K562 (cell line): ENCODE measurements at regions not wholly inside any gene's neighbourhood (a gene's known extent, or its start where the extent isn't known, plus 50 kb on each side); places are given as distances from the start of the nearest gene placed in this dataset.

Experiments
- CBX2 ChIP-seq: fragments of 200-600 bp; sonication (generic); IDR thresholded peaks from one replicate; pipeline ENCODE4 v1.6.1; 2012; ENCODE audit warnings: mild to moderate bottlenecking, low read length, inconsistent platforms; ENCODE audit not compliant: insufficient read depth, poor library complexity, severe bottlenecking
- ETV1 ChIP-seq: fragments of 450-650 bp; conservative IDR thresholded peaks from 2 replicates; pipeline ENCODE4 v1.6.1; 2016; ENCODE audit warnings: missing genetic modification characterization, control low read depth, low read depth, missing compliant biosample characterization
- JUNB ChIP-seq: fragments of 450-650 bp; formaldehyde crosslinking; conservative IDR thresholded peaks from 2 replicates; pipeline ENCODE4 v1.4.0; 2020; ENCODE audit warnings: mild to moderate bottlenecking
- MCM7 ChIP-seq, 2 experiments: fragments of 450-650 bp; IDR thresholded peaks; 2 replicates each; pipeline ENCODE4 v1.6.1; 2016 to 2018
- PCBP1 ChIP-seq: fragments of 200-400 bp; formaldehyde crosslinking; IDR thresholded peaks from 2 replicates; pipeline ENCODE4 v1.6.1; 2018; ENCODE audit warnings: mild to moderate bottlenecking, low read depth, low read length; ENCODE audit not compliant: poor library complexity, severe bottlenecking
- PHB2 ChIP-seq: fragments of 450-650 bp; IDR thresholded peaks from 2 replicates; pipeline ENCODE4 v1.6.1; 2017; ENCODE audit warnings: low read depth
- PML ChIP-seq: IDR thresholded peaks from 2 replicates; pipeline ENCODE4 v1.6.1; 2012; ENCODE audit warnings: low read length, inconsistent platforms
- SMARCB1 ChIP-seq: IDR thresholded peaks from 2 replicates; pipeline ENCODE4 v1.6.1; 2011; ENCODE audit warnings: improper control_type of control experiment, low read depth; ENCODE audit not compliant: insufficient read length
- SNRNP70 ChIP-seq: fragments of 200-400 bp; formaldehyde crosslinking; optimal IDR thresholded peaks from 2 replicates; pipeline ENCODE3; 2017; ENCODE audit warnings: low read depth, low read length
- ZNF644 ChIP-seq: fragments of 200-800 bp; sonication (Bioruptor generic); IDR thresholded peaks from 2 replicates; pipeline ENCODE4 v1.6.1; 2016; ENCODE audit warnings: low read depth, missing genetic modification characterization, missing compliant biosample characterization
- TF ChIP-seq, protein P1 (sequence below): sonication (generic); formaldehyde crosslinking; IDR thresholded peaks from 2 replicates; pipeline ENCODE4 v1.8.0; 2022; ENCODE audit warnings: missing genetic modification reagents, mild to moderate bottlenecking, moderate library complexity, borderline replicate concordance
- TF ChIP-seq, protein P2 (sequence below): sonication (generic); formaldehyde crosslinking; IDR thresholded peaks from 2 replicates; pipeline ENCODE4 v1.8.0; 2022; ENCODE audit warnings: mild to moderate bottlenecking, missing genetic modification reagents
- TF ChIP-seq, protein P3 (sequence below): fragments of 250-450 bp; sonication (Bioruptor Pico); IDR thresholded peaks from 2 replicates; pipeline ENCODE4 v1.5.0; 2020; ENCODE audit warnings: mild to moderate bottlenecking, borderline replicate concordance

DNA sequence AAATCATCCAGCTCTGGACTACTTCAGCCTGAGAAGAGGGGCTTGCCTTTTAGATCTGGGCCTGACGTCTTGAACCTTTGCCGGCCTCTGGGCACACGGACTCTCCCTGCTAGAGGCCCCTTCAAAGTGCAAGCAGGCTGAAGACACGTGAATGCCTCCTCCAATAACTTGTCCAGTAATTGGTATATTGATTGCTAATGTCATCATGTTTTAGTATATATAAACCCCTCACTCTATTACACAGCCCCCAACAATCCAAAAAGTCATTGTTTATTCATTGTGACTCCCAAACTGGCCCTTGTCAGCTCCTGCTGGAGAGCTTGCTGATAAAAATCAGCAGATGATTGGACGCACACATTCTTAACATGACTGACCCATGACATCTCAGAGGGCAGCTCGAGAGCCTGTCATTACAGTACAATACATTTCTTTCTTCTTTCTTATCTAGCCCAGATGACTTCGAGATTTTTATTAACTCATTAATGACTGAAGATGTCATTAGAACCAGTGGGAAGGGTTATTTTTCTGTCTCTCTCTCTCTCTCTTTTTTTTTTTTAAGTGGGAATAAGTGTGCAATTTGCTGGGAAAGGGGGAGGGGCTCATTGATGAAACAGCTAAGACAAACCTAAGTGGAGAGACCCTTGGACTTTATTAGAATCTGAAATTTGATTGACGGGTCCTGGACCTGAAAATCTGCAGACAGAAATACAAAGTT lies 65.5 kb upstream of the NR2F2 start (continued):
- TF ChIP-seq, protein P1, sequence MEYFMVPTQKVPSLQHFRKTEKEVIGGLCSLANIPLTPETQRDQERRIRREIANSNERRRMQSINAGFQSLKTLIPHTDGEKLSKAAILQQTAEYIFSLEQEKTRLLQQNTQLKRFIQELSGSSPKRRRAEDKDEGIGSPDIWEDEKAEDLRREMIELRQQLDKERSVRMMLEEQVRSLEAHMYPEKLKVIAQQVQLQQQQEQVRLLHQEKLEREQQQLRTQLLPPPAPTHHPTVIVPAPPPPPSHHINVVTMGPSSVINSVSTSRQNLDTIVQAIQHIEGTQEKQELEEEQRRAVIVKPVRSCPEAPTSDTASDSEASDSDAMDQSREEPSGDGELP (CRISPR knock-in tag) = no peak
- no peak for TF ChIP-seq SMARCB1
- TF ChIP-seq PCBP1 = no peak
- TF ChIP-seq, protein P2, sequence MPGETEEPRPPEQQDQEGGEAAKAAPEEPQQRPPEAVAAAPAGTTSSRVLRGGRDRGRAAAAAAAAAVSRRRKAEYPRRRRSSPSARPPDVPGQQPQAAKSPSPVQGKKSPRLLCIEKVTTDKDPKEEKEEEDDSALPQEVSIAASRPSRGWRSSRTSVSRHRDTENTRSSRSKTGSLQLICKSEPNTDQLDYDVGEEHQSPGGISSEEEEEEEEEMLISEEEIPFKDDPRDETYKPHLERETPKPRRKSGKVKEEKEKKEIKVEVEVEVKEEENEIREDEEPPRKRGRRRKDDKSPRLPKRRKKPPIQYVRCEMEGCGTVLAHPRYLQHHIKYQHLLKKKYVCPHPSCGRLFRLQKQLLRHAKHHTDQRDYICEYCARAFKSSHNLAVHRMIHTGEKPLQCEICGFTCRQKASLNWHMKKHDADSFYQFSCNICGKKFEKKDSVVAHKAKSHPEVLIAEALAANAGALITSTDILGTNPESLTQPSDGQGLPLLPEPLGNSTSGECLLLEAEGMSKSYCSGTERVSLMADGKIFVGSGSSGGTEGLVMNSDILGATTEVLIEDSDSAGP (CRISPR knock-in tag) = no peak
- TF ChIP-seq, protein P3, sequence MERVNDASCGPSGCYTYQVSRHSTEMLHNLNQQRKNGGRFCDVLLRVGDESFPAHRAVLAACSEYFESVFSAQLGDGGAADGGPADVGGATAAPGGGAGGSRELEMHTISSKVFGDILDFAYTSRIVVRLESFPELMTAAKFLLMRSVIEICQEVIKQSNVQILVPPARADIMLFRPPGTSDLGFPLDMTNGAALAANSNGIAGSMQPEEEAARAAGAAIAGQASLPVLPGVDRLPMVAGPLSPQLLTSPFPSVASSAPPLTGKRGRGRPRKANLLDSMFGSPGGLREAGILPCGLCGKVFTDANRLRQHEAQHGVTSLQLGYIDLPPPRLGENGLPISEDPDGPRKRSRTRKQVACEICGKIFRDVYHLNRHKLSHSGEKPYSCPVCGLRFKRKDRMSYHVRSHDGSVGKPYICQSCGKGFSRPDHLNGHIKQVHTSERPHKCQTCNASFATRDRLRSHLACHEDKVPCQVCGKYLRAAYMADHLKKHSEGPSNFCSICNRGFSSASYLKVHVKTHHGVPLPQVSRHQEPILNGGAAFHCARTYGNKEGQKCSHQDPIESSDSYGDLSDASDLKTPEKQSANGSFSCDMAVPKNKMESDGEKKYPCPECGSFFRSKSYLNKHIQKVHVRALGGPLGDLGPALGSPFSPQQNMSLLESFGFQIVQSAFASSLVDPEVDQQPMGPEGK = no peak
- TF ChIP-seq ZNF644 (tag) = no peak
- no peak for TF ChIP-seq CBX2
- no peak for TF ChIP-seq PHB2
- no peak for TF ChIP-seq PML
- no peak for TF ChIP-seq SNRNP70
- TF ChIP-seq MCM7 (IDR thresholded peaks at IDR 0.05) = no peak
- TF ChIP-seq JUNB (CRISPR knock-in tag) = no peak
- no peak for TF ChIP-seq ETV1
